ENCODE measurements at regions not wholly inside any gene's neighbourhood (a gene's known extent, or its start where the extent isn't known, plus 50 kb on each side); places are given as distances from the start of the nearest gene placed in this dataset.
A peak's percentile ranks its signal among the peaks of the same experiment; 100 is the strongest.

GRCh38 chr6:2611092-2611491 is 139.6 kb downstream of the MYLK4 start:
- Histone ChIP-seq H3K9me3 (ENCODE audit: severe bottlenecking) (no peaks in the 10 kb centered on the region), H3K27me3 (ENCODE audit: insufficient read depth, poor library complexity, severe bottlenecking) (no peaks in the 10 kb centered on the region), H3K27ac (ENCODE audit: poor library complexity, severe bottlenecking) (no peak overlapping the region), H3K36me3 (ENCODE audit: low read depth) (no peaks in the 10 kb centered on the region), H3K4me1 (ENCODE audit: insufficient read depth, poor library complexity, severe bottlenecking) (no peaks in the 10 kb centered on the region), H3K4me3 (ENCODE audit: severe bottlenecking) (no peak overlapping the region)
- peak; percentile 9 for TF ChIP-seq CTCF (IDR thresholded peaks at IDR 0.05; ENCODE audit: poor library complexity, severe bottlenecking)
- ATAC-seq (ENCODE audit: low read depth), result peak; percentile 57; the same call in 2 of the 3 replicates
- DNase-seq (ENCODE audit: low spot score), result no peak

- H3K4me1 ChIP-seq (ENCODE audit: insufficient read depth, poor library complexity, severe bottlenecking), result no peaks in the 10 kb centered on the region
- ATAC-seq (ENCODE audit: low read depth), result no peak
- DNase-seq (ENCODE audit: low spot score), result no peak
- no peak for TF ChIP-seq CTCF (IDR thresholded peaks at IDR 0.05; ENCODE audit: poor library complexity, severe bottlenecking)
- H3K27ac ChIP-seq (ENCODE audit: poor library complexity, severe bottlenecking), result no peak overlapping the region
- H3K9me3 ChIP-seq (ENCODE audit: severe bottlenecking), result no peaks in the 10 kb centered on the region
- no peaks in the 10 kb centered on the region for H3K27me3 ChIP-seq (ENCODE audit: insufficient read depth, poor library complexity, severe bottlenecking)
- H3K36me3 ChIP-seq (ENCODE audit: low read depth), result no peaks in the 10 kb centered on the region
- no peak overlapping the region for H3K4me3 ChIP-seq (ENCODE audit: severe bottlenecking)
Measured at GRCh38 chr6:2608503-2608902, 142.2 kb downstream of the MYLK4 start.

- Histone ChIP-seq H3K27me3 (ENCODE audit: insufficient read depth, poor library complexity, severe bottlenecking) (no peaks in the 10 kb centered on the region), H3K27ac (ENCODE audit: poor library complexity, severe bottlenecking) (no peak overlapping the region), H3K4me1 (ENCODE audit: insufficient read depth, poor library complexity, severe bottlenecking) (no peaks in the 10 kb centered on the region), H3K36me3 (ENCODE audit: low read depth) (no peaks in the 10 kb centered on the region), H3K9me3 (ENCODE audit: severe bottlenecking) (no peaks in the 10 kb centered on the region), H3K4me3 (ENCODE audit: severe bottlenecking) (no peak overlapping the region)
- no peak for TF ChIP-seq CTCF (IDR thresholded peaks at IDR 0.05; ENCODE audit: poor library complexity, severe bottlenecking)
- ATAC-seq (ENCODE audit: low read depth), result no peak
- no peak for DNase-seq (ENCODE audit: low spot score)
Measured at GRCh38 chr6:2600363-2600762, 150.4 kb downstream of the MYLK4 start.

GRCh38 chr6:2599817-2600216 is 150.9 kb downstream of the MYLK4 start:
- no peaks in the 10 kb centered on the region for H3K27me3 ChIP-seq (ENCODE audit: insufficient read depth, poor library complexity, severe bottlenecking)
- H3K4me3 ChIP-seq (ENCODE audit: severe bottlenecking), result no peak overlapping the region
- no peaks in the 10 kb centered on the region for H3K36me3 ChIP-seq (ENCODE audit: low read depth)
- TF ChIP-seq CTCF (IDR thresholded peaks at IDR 0.05; ENCODE audit: poor library complexity, severe bottlenecking), result no peak
- H3K9me3 ChIP-seq (ENCODE audit: severe bottlenecking), result no peaks in the 10 kb centered on the region
- H3K27ac ChIP-seq (ENCODE audit: poor library complexity, severe bottlenecking), result no peak overlapping the region
- no peak for ATAC-seq (ENCODE audit: low read depth)
- no peak for DNase-seq (ENCODE audit: low spot score)
- H3K4me1 ChIP-seq (ENCODE audit: insufficient read depth, poor library complexity, severe bottlenecking), result no peaks in the 10 kb centered on the region

GRCh38 chr6:2598867-2599266 is 151.9 kb downstream of the MYLK4 start:
- ATAC-seq (ENCODE audit: low read depth) (no peak), DNase-seq (ENCODE audit: low spot score) (no peak)
- no peaks in the 10 kb centered on the region for H3K9me3 ChIP-seq (ENCODE audit: severe bottlenecking)
- H3K27me3 ChIP-seq (ENCODE audit: insufficient read depth, poor library complexity, severe bottlenecking), result no peaks in the 10 kb centered on the region
- no peaks in the 10 kb centered on the region for H3K4me1 ChIP-seq (ENCODE audit: insufficient read depth, poor library complexity, severe bottlenecking)
- TF ChIP-seq CTCF (IDR thresholded peaks at IDR 0.05; ENCODE audit: poor library complexity, severe bottlenecking), result no peak
- no peak overlapping the region for H3K27ac ChIP-seq (ENCODE audit: poor library complexity, severe bottlenecking)
- H3K36me3 ChIP-seq (ENCODE audit: low read depth), result no peaks in the 10 kb centered on the region
- no peak overlapping the region for H3K4me3 ChIP-seq (ENCODE audit: severe bottlenecking)

All from RWPE2 (cell line).